Trophoblast cell (in vitro differentiated cells and primary cell): ENCODE measurements at regions not wholly inside any gene's neighbourhood (a gene's known extent, or its start where the extent isn't known, plus 50 kb on each side); places are given as distances from the start of the nearest gene placed in this dataset.
"Not testable (repeated sequence)": the region's sequence is repeated elsewhere in the genome, so short reads cannot be mapped to it uniquely, and the experiment has no call there.

Source experiments
- DNase-seq, 2 donors: peaks; one replicate each; pipeline ENCODE4 v3.0.0-alpha.2; 2016
- H2AFZ ChIP-seq: 2 replicates; pipeline ENCODE4 v1.6.1; 2013; ENCODE audit warnings: low read length, moderate library complexity, mild to moderate bottlenecking; ENCODE audit not compliant: insufficient read depth, poor library complexity
- H2AK5ac ChIP-seq: 2 replicates; pipeline ENCODE4 v1.6.1; 2013; ENCODE audit warnings: mild to moderate bottlenecking, low read length
- H2BK120ac ChIP-seq: 2 replicates; pipeline ENCODE4 v1.6.1; 2013; ENCODE audit warnings: low read length, mild to moderate bottlenecking, moderate library complexity; ENCODE audit not compliant: insufficient read depth, poor library complexity
- H2BK12ac ChIP-seq: 2 replicates; pipeline ENCODE4 v1.6.1; 2013; ENCODE audit warnings: mild to moderate bottlenecking, low read length, moderate library complexity
- H2BK5ac ChIP-seq: 2 replicates; pipeline ENCODE4 v1.6.1; 2013; ENCODE audit warnings: low read length, low read depth, moderate library complexity, mild to moderate bottlenecking; ENCODE audit not compliant: poor library complexity
- H3K14ac ChIP-seq: 2 replicates; pipeline ENCODE4 v1.6.1; 2013; ENCODE audit warnings: mild to moderate bottlenecking, low read length
- H3K18ac ChIP-seq: 2 replicates; pipeline ENCODE4 v1.6.1; 2013; ENCODE audit warnings: mild to moderate bottlenecking, low read length
- H3K23ac ChIP-seq: 2 replicates; pipeline ENCODE4 v1.6.1; 2013; ENCODE audit warnings: low read length
- H3K27ac ChIP-seq: 2 replicates; pipeline ENCODE4 v1.5.1; 2013; ENCODE audit warnings: low read depth, mild to moderate bottlenecking, inconsistent platforms, low read length, moderate library complexity
- H3K27me3 ChIP-seq: 2 replicates; pipeline ENCODE4 v1.6.1; 2013; ENCODE audit warnings: inconsistent platforms, mild to moderate bottlenecking, low read length, moderate library complexity; ENCODE audit not compliant: insufficient read depth
- H3K36me3 ChIP-seq, 2 experiments: 1 replicate in 1 of 2; 2 replicates in 1 of 2; pipeline ENCODE4 v1.6.1; 2013; ENCODE audit warnings: low read length in 2 of 2, mild to moderate bottlenecking in 2 of 2, moderate library complexity in 1 of 2; ENCODE audit not compliant: insufficient read depth in 2 of 2, control insufficient read depth in 1 of 2
- H3K4ac ChIP-seq: 2 replicates; pipeline ENCODE4 v1.6.1; 2013; ENCODE audit warnings: low read depth, mild to moderate bottlenecking, low read length, moderate library complexity
- H3K4me1 ChIP-seq, 2 experiments: 1 replicate in 1 of 2; 2 replicates in 1 of 2; pipeline ENCODE4 v1.6.1; 2013; ENCODE audit warnings: low read length in 2 of 2, mild to moderate bottlenecking in 2 of 2, moderate library complexity in 1 of 2; ENCODE audit not compliant: insufficient read depth in 2 of 2, control insufficient read depth in 1 of 2
- H3K4me2 ChIP-seq: 2 replicates; pipeline ENCODE4 v1.6.1; 2013; ENCODE audit warnings: inconsistent platforms, mild to moderate bottlenecking, low read length, moderate library complexity
- H3K4me3 ChIP-seq: 2 replicates; pipeline ENCODE4 v1.5.1; 2013; ENCODE audit warnings: mild to moderate bottlenecking, low read depth, low read length, inconsistent platforms
- H3K79me1 ChIP-seq: one replicate; pipeline ENCODE4 v1.6.1; 2013; ENCODE audit warnings: low read length
- H3K79me2 ChIP-seq: 2 replicates; pipeline ENCODE4 v1.6.1; 2013; ENCODE audit warnings: low read length, mild to moderate bottlenecking; ENCODE audit not compliant: control insufficient read depth, insufficient read depth, poor library complexity
- H3K9ac ChIP-seq: 2 replicates; pipeline ENCODE4 v1.6.1; 2013; ENCODE audit warnings: mild to moderate bottlenecking, low read length
- H3K9me3 ChIP-seq: 2 replicates; pipeline ENCODE4 v1.6.1; 2013; ENCODE audit warnings: low read depth, mild to moderate bottlenecking, control low read depth, inconsistent platforms, low read length; ENCODE audit not compliant: insufficient read depth
- H4K12ac ChIP-seq: 2 replicates; pipeline ENCODE4 v1.6.1; 2013; ENCODE audit warnings: low read depth, mild to moderate bottlenecking, low read length, moderate library complexity
- H4K8ac ChIP-seq: 2 replicates; pipeline ENCODE4 v1.6.1; 2013; ENCODE audit warnings: low read depth, mild to moderate bottlenecking, low read length, moderate library complexity
- H4K91ac ChIP-seq: one replicate; pipeline ENCODE4 v1.6.1; 2013; ENCODE audit warnings: low read depth, mild to moderate bottlenecking, low read length, moderate library complexity
- WGBS: extraction: QIAGEN DNeasy Blood & Tissue Kit; methylation state at CpG from one replicate; pipeline ENCODE4 v1.1.7; 2013; ENCODE audit warnings: missing lambda C conversion rate; ENCODE audit not compliant: insufficient read length, insufficient coverage; ENCODE audit errors: extremely low coverage; 5-methylcytosine and 5-hydroxymethylcytosine counted together

DNA sequence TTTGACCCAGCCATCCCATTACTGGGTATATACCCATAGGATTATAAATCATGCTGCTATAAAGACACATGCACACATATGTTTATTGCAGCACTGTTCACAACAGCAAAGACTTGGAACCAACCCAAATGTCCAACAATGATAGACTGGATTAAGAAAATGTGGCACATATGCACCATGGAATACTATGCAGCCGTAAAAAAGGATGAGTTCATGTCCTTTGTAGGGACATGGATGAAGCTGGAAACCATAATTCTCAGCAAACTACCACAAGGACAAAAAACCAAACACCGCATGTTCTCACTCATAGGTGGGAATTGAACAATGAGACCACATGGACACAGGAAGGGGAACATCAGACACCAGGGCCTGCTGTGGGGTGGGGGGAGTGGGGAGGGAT, 129.4 kb upstream of the ZNF366 start:
- H3K79me1 ChIP-seq, H3K9ac ChIP-seq, H3K27ac ChIP-seq, DNase-seq, H3K79me2 ChIP-seq, H3K36me3 ChIP-seq, H4K12ac ChIP-seq, H4K91ac ChIP-seq, H2BK5ac ChIP-seq, H3K14ac ChIP-seq, H3K4me3 ChIP-seq, H3K9me3 ChIP-seq, H3K23ac ChIP-seq, H4K8ac ChIP-seq, H2AK5ac ChIP-seq, H2BK120ac ChIP-seq, H3K27me3 ChIP-seq, H2AFZ ChIP-seq, H3K18ac ChIP-seq, H2BK12ac ChIP-seq, H3K4me2 ChIP-seq, H3K4ac ChIP-seq: not testable (repeated sequence)
- WGBS: no CpG with 5 or more reads among the region's 2 CpGs
- peaks cover 6 to 12% of the 10 kb centered on the region in 2 experiments for H3K4me1 ChIP-seq

DNA sequence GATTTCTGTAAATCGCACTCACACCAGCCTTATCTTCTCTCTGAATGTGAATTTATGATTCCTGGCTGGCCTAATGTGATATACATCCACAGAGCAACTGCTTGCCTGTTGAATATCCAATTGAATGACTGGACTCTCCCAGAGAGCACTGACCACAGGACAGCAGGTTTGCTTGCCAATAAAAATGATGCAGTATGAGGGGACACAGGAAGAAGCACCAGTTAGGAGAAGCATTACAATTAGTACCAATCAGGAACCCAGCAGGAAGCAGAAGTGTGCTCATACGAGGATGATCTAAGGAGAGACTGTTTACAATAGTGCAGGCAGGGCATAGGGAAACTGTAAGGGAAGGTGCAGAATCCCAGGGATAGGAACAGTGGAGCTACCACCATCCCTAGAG, 127.2 kb upstream of the ZNF366 start:
- no peak overlapping the region for H2BK12ac ChIP-seq
- H3K4me3 ChIP-seq: no peak overlapping the region
- H2AFZ ChIP-seq: no peak overlapping the region
- no peak overlapping the region for H3K18ac ChIP-seq
- H3K4me1 ChIP-seq: peaks cover 6 to 12% of the 10 kb centered on the region in 2 experiments
- no peak overlapping the region for H3K4me2 ChIP-seq
- no peak overlapping the region for H3K4ac ChIP-seq
- H3K27me3 ChIP-seq: no peaks in the 10 kb centered on the region
- H3K36me3 ChIP-seq: no peaks in the 10 kb centered on the region
- H4K8ac ChIP-seq: no peak overlapping the region
- H4K91ac ChIP-seq: no peak overlapping the region
- H3K9me3 ChIP-seq: no peaks in the 10 kb centered on the region
- H2BK5ac ChIP-seq: no peak overlapping the region
- no peak overlapping the region for H3K23ac ChIP-seq
- H3K79me2 ChIP-seq: no peaks in the 10 kb centered on the region
- WGBS: no CpG with 5 or more reads among the region's 2 CpGs
- no peak overlapping the region for H2AK5ac ChIP-seq
- no peak overlapping the region for H4K12ac ChIP-seq
- no peak overlapping the region for H3K27ac ChIP-seq
- DNase-seq: no peak
- H3K79me1 ChIP-seq: peaks cover 3% of the 10 kb centered on the region
- no peak overlapping the region for H3K14ac ChIP-seq
- no peak overlapping the region for H2BK120ac ChIP-seq
- no peak overlapping the region for H3K9ac ChIP-seq

DNA sequence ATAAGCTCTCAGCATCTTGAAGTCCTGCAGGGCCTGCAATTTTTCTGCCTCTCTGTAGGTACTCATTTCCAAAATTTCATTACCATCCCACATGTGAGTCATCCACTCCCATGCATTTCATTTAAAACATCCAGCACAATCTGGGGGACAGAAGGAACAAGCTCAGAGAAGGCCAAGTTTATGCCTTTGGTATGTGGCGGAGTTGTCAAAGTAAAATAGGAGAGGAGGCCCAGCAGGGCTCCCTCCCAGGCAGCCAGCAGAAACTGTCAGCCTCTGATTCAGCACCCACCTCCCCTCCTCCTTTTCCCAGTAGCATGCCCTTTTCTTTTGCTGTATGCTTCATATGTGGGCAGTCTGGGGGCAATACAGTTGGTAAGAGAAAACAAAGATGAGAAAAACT, 126.4 kb upstream of the ZNF366 start:
- Histone ChIP-seq H4K12ac (no peak overlapping the region), H3K14ac (no peak overlapping the region), H3K36me3 (no peaks in the 10 kb centered on the region), H3K27me3 (no peaks in the 10 kb centered on the region), H2AK5ac (no peak overlapping the region), H3K4me1 (peaks cover 6 to 12% of the 10 kb centered on the region in 2 experiments), H3K27ac (no peak overlapping the region), H3K4me2 (no peak overlapping the region), H3K4me3 (no peak overlapping the region), H4K91ac (no peak overlapping the region), H3K4ac (no peak overlapping the region), H3K18ac (no peak overlapping the region), H3K23ac (no peak overlapping the region), H2AFZ (no peak overlapping the region), H2BK5ac (no peak overlapping the region), H2BK12ac (no peak overlapping the region), H3K79me1 (peaks cover under 1% of the 10 kb centered on the region), H3K9ac (no peak overlapping the region), H2BK120ac (no peak overlapping the region), H3K9me3 (no peaks in the 10 kb centered on the region), H3K79me2 (no peaks in the 10 kb centered on the region), H4K8ac (no peak overlapping the region)
- no CpG with 5 or more reads among the region's 1 CpG for WGBS
- no peak for DNase-seq

DNA sequence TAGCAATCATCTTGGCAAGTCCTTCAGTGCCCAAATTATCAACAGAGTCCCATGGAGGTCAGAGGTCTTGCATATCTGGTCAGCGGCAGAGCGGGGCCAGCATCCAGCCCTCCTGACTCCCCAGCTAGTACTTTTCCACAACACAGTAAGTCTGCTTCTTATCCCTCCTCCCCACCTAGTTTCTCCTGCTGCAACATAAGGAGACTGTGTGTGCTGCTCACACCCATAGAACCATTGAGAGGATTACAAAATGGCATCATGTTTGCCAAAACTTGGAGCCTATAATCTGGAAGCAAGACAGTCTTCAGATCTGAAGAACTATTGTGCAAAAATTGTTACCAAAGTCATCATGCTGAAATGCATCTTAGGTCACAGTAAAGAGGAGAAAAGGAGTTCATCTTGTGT, 125.8 kb upstream of the ZNF366 start:
- H2AK5ac ChIP-seq: no peak overlapping the region
- H3K27me3 ChIP-seq: no peaks in the 10 kb centered on the region

More for the DNA sequence above, 125.8 kb upstream of the ZNF366 start:
- Histone ChIP-seq H3K79me2 (no peaks in the 10 kb centered on the region), H3K4me2 (no peak overlapping the region), H4K91ac (no peak overlapping the region), H3K4ac (no peak overlapping the region), H3K9ac (no peak overlapping the region), H3K4me1 (peaks cover 6 to 12% of the 10 kb centered on the region in 2 experiments), H3K4me3 (no peak overlapping the region), H3K79me1 (no peaks in the 10 kb centered on the region), H4K8ac (no peak overlapping the region), H2AFZ (no peak overlapping the region), H2BK12ac (no peak overlapping the region), H3K36me3 (no peaks in the 10 kb centered on the region), H2BK5ac (no peak overlapping the region), H3K23ac (no peak overlapping the region), H3K14ac (no peak overlapping the region), H3K27ac (no peak overlapping the region), H4K12ac (no peak overlapping the region), H3K18ac (no peak overlapping the region), H3K9me3 (no peaks in the 10 kb centered on the region), H2BK120ac (peak overlapping the region; percentile 38)
- no peak for DNase-seq
- WGBS: no CpG with 5 or more reads among the region's 2 CpGs
